CD8-positive, alpha-beta memory T cell (primary cell): ENCODE measurements at regions not wholly inside any gene's neighbourhood (a gene's known extent, or its start where the extent isn't known, plus 50 kb on each side); places are given as distances from the start of the nearest gene placed in this dataset.

ENCODE experiments used
- CTCF ChIA-PET: fragments of 350-600 bp; sonication (Branson Sonifier 250); formaldehyde crosslinking; loops from one replicate; lab custom pipeline; 2021; ENCODE audit warnings: antibody characterized with exemption; lab: Charles Lee
- POLR2A ChIA-PET: fragments of 350-600 bp; sonication (Branson Sonifier 250); formaldehyde crosslinking; loops from one replicate; lab custom pipeline; 2021; ENCODE audit warnings: antibody characterized with exemption; lab: Charles Lee
- DNase-seq, 5 donors: peaks; one replicate each; pipeline versions ENCODE4 v3.0.0 to v3.0.0-alpha.2; 2020 to 2022; ENCODE audit warnings: mixed read lengths in 1 of 5
- H3K27ac ChIP-seq: one replicate; pipeline ENCODE4 v1.7.0; 2013; ENCODE audit warnings: low read depth, mild to moderate bottlenecking, low read length, moderate library complexity
- H3K27me3 ChIP-seq: 2 replicates; pipeline ENCODE4 v1.7.0; 2013; ENCODE audit warnings: low read length, mild to moderate bottlenecking; ENCODE audit not compliant: insufficient read depth, poor library complexity, severe bottlenecking
- H3K36me3 ChIP-seq: 2 replicates; pipeline ENCODE4 v1.7.0; 2013; ENCODE audit warnings: mild to moderate bottlenecking, low read length, moderate library complexity; ENCODE audit not compliant: insufficient read depth
- H3K4me1 ChIP-seq: 2 replicates; pipeline ENCODE4 v1.7.0; 2013; ENCODE audit warnings: mild to moderate bottlenecking, low read length, moderate library complexity; ENCODE audit not compliant: insufficient read depth
- H3K4me3 ChIP-seq: 2 replicates; pipeline ENCODE4 v1.7.0; 2013; ENCODE audit warnings: mild to moderate bottlenecking, low read length
- H3K9me3 ChIP-seq: 2 replicates; pipeline ENCODE4 v1.7.0; 2013; ENCODE audit warnings: mild to moderate bottlenecking, low read length
- H3K27ac Mint-ChIP-seq, 8 donors: one replicate each; pipeline ENCODE4 v1.8.0; 2020 to 2021; ENCODE audit warnings: mixed read lengths in 8 of 8, mild to moderate bottlenecking in 6 of 8, inconsistent platforms in 3 of 8, moderate library complexity in 3 of 8
- H3K27me3 Mint-ChIP-seq, 2 donors: one replicate each; pipeline ENCODE4 v1.8.0; 2020 to 2021; ENCODE audit warnings: mixed read lengths in 2 of 2, mild to moderate bottlenecking in 1 of 2, moderate library complexity in 1 of 2
- H3K36me3 Mint-ChIP-seq, 3 donors: one replicate each; pipeline ENCODE4 v1.8.0; 2020 to 2021; ENCODE audit warnings: mixed read lengths in 3 of 3, inconsistent platforms in 1 of 3, mild to moderate bottlenecking in 1 of 3
- H3K4me1 Mint-ChIP-seq, 3 donors: one replicate each; pipeline ENCODE4 v1.8.0; 2020 to 2021; ENCODE audit warnings: mixed read lengths in 3 of 3, inconsistent platforms in 1 of 3, mild to moderate bottlenecking in 1 of 3
- H3K4me3 Mint-ChIP-seq, 7 donors: one replicate each; pipeline ENCODE4 v1.8.0; 2020 to 2021; ENCODE audit warnings: mixed read lengths in 7 of 7, mild to moderate bottlenecking in 6 of 7, moderate library complexity in 4 of 7, inconsistent platforms in 2 of 7
- H3K9me3 Mint-ChIP-seq, 5 donors: one replicate each; pipeline ENCODE4 v1.8.0; 2020 to 2022; ENCODE audit warnings: mixed read lengths in 5 of 5, mild to moderate bottlenecking in 3 of 5, moderate library complexity in 2 of 5, inconsistent platforms in 1 of 5

- Histone ChIP-seq H3K27me3 (no peaks in the 10 kb centered on the region), H3K36me3 (no peaks in the 10 kb centered on the region), H3K27ac (no peak overlapping the region), H3K4me3 (no peak overlapping the region), H3K9me3 (no peaks in the 10 kb centered on the region), H3K4me1 (no peaks in the 10 kb centered on the region)
- POLR2A ChIA-PET: no interaction called here
- Mint-ChIP-seq H3K4me1 (no peaks in the 10 kb centered on the region), H3K27ac (no peak overlapping the region), H3K36me3 (no peaks in the 10 kb centered on the region), H3K27me3 (no peaks in the 10 kb centered on the region), H3K9me3 (peaks cover 1 to 11% (median 5%) of the 10 kb centered on the region in 5 donors), H3K4me3 (no peak overlapping the region)
- CTCF ChIA-PET: no interaction called here
- no peak for DNase-seq
Measured at GRCh38 chr14:87529081-87529480, 463.9 kb downstream of the GALC start.

GRCh38 chr14:87526731-87527130 lies 466.3 kb downstream of the GALC start:
- DNase-seq: no peak
- CTCF ChIA-PET: no interaction called here

GRCh38 chr14:87524011-87524410 lies 469.0 kb downstream of the GALC start:
- POLR2A ChIA-PET: no interaction called here

More at GRCh38 chr14:87526731-87527130, 466.3 kb downstream of the GALC start:
- Histone ChIP-seq H3K4me1 (no peaks in the 10 kb centered on the region), H3K27ac (no peak overlapping the region), H3K4me3 (no peak overlapping the region), H3K36me3 (no peaks in the 10 kb centered on the region), H3K9me3 (no peaks in the 10 kb centered on the region), H3K27me3 (no peaks in the 10 kb centered on the region)
- H3K4me3 Mint-ChIP-seq: no peak overlapping the region
- POLR2A ChIA-PET: no interaction called here
- no peaks in the 10 kb centered on the region for H3K4me1 Mint-ChIP-seq
- no peaks in the 10 kb centered on the region for H3K27me3 Mint-ChIP-seq
- H3K9me3 Mint-ChIP-seq: peaks cover 0 to 14% (median 5%) of the 10 kb centered on the region in 5 donors
- H3K36me3 Mint-ChIP-seq: no peaks in the 10 kb centered on the region
- H3K27ac Mint-ChIP-seq: no peak overlapping the region

GRCh38 chr14:87522575-87522974 lies 470.4 kb downstream of the GALC start:
- no peak overlapping the region for H3K27ac Mint-ChIP-seq
- no peak for DNase-seq
- no peaks in the 10 kb centered on the region for H3K4me1 Mint-ChIP-seq
- no peak overlapping the region for H3K4me3 ChIP-seq
- no peaks in the 10 kb centered on the region for H3K36me3 Mint-ChIP-seq
- H3K27me3 Mint-ChIP-seq: no peaks in the 10 kb centered on the region
- H3K4me1 ChIP-seq: no peaks in the 10 kb centered on the region
- no peaks in the 10 kb centered on the region for H3K27me3 ChIP-seq
- H3K4me3 Mint-ChIP-seq: no peak overlapping the region
- H3K27ac ChIP-seq: no peak overlapping the region
- H3K36me3 ChIP-seq: no peaks in the 10 kb centered on the region
- peaks cover 0 to 6% (median 2%) of the 10 kb centered on the region in 5 donors for H3K9me3 Mint-ChIP-seq
- ChIA-PET CTCF (no interaction called here), POLR2A (no interaction called here)
- H3K9me3 ChIP-seq: no peaks in the 10 kb centered on the region

More at GRCh38 chr14:87524011-87524410, 469.0 kb downstream of the GALC start:
- no peak overlapping the region for H3K27ac Mint-ChIP-seq
- H3K9me3 Mint-ChIP-seq: peaks cover 2 to 6% (median 4%) of the 10 kb centered on the region in 5 donors
- H3K27me3 ChIP-seq: no peaks in the 10 kb centered on the region
- no peak for DNase-seq
- no peaks in the 10 kb centered on the region for H3K4me1 ChIP-seq
- H3K36me3 ChIP-seq: no peaks in the 10 kb centered on the region
- H3K4me3 Mint-ChIP-seq: no peak overlapping the region
- H3K4me1 Mint-ChIP-seq: no peaks in the 10 kb centered on the region
- H3K36me3 Mint-ChIP-seq: no peaks in the 10 kb centered on the region
- no peak overlapping the region for H3K27ac ChIP-seq
- no peaks in the 10 kb centered on the region for H3K9me3 ChIP-seq
- H3K4me3 ChIP-seq: no peak overlapping the region
- CTCF ChIA-PET: no interaction called here
- H3K27me3 Mint-ChIP-seq: no peaks in the 10 kb centered on the region

- Mint-ChIP-seq H3K9me3 (peaks cover 2 to 23% (median 6%) of the 10 kb centered on the region in 5 donors), H3K4me1 (no peaks in the 10 kb centered on the region), H3K4me3 (no peak overlapping the region), H3K27ac (no peak overlapping the region), H3K36me3 (no peaks in the 10 kb centered on the region), H3K27me3 (no peaks in the 10 kb centered on the region)
- ChIA-PET POLR2A (no interaction called here), CTCF (no interaction called here)
- Histone ChIP-seq H3K4me1 (no peaks in the 10 kb centered on the region), H3K9me3 (no peaks in the 10 kb centered on the region), H3K27ac (no peak overlapping the region), H3K36me3 (no peaks in the 10 kb centered on the region), H3K4me3 (no peak overlapping the region), H3K27me3 (no peaks in the 10 kb centered on the region)
- DNase-seq: no peak
Measured at GRCh38 chr14:87508333-87508732, 484.6 kb downstream of the GALC start.

DNA sequence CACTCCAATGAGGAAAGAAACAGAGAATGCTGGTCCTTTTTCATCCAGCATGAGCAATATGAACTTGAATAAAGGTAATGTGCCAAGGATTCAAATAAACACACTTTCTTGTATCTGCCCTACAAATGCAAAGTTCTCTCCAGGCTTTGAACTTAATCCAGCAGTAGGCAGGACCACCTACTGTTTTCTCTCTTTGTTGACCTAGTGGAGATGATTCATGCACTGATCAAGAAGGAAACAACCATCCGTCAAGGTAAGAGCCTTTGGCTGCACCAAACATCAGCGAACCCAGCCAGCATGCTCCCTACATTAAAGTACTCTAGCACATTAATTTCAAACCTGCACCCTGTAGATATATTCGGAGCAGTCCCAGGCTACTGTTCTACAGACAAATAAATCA lies 489.3 kb downstream of the GALC start:
- ChIA-PET POLR2A (no interaction called here), CTCF (no interaction called here)
- H3K9me3 ChIP-seq: no peaks in the 10 kb centered on the region
- H3K27me3 Mint-ChIP-seq: no peaks in the 10 kb centered on the region
- no peaks in the 10 kb centered on the region for H3K27me3 ChIP-seq
- no peaks in the 10 kb centered on the region for H3K36me3 Mint-ChIP-seq
- H3K9me3 Mint-ChIP-seq: peaks cover 3 to 20% (median 8%) of the 10 kb centered on the region in 5 donors
- H3K27ac Mint-ChIP-seq: no peak overlapping the region
- no peak overlapping the region for H3K27ac ChIP-seq
- H3K36me3 ChIP-seq: no peaks in the 10 kb centered on the region
- H3K4me1 ChIP-seq: no peaks in the 10 kb centered on the region
- H3K4me3 Mint-ChIP-seq: no peak overlapping the region
- H3K4me3 ChIP-seq: no peak overlapping the region
- no peaks in the 10 kb centered on the region for H3K4me1 Mint-ChIP-seq
- DNase-seq: no peak

- Histone ChIP-seq H3K27ac (no peak overlapping the region), H3K36me3 (no peaks in the 10 kb centered on the region), H3K4me1 (no peaks in the 10 kb centered on the region), H3K27me3 (no peaks in the 10 kb centered on the region), H3K9me3 (no peaks in the 10 kb centered on the region), H3K4me3 (no peak overlapping the region)
- ChIA-PET CTCF (no interaction called here), POLR2A (no interaction called here)
- no peak for DNase-seq
- Mint-ChIP-seq H3K27me3 (no peaks in the 10 kb centered on the region), H3K9me3 (peaks cover 3 to 27% (median 7%) of the 10 kb centered on the region in 5 donors), H3K4me3 (no peak overlapping the region), H3K4me1 (no peaks in the 10 kb centered on the region), H3K27ac (no peak overlapping the region), H3K36me3 (no peaks in the 10 kb centered on the region)
Measured at GRCh38 chr14:87497301-87497700, 495.7 kb downstream of the GALC start.

- ChIA-PET POLR2A (no interaction called here), CTCF (no interaction called here)
- Mint-ChIP-seq H3K27ac (no peak overlapping the region), H3K4me1 (no peaks in the 10 kb centered on the region), H3K27me3 (no peaks in the 10 kb centered on the region), H3K9me3 (peaks cover 0 to 21% (median 3%) of the 10 kb centered on the region in 5 donors), H3K36me3 (no peaks in the 10 kb centered on the region), H3K4me3 (no peak overlapping the region)
- Histone ChIP-seq H3K4me3 (no peak overlapping the region), H3K27me3 (no peaks in the 10 kb centered on the region), H3K9me3 (no peaks in the 10 kb centered on the region), H3K36me3 (no peaks in the 10 kb centered on the region), H3K4me1 (no peaks in the 10 kb centered on the region), H3K27ac (no peak overlapping the region)
- DNase-seq: no peak
Measured at GRCh38 chr14:87494010-87494409, 499.0 kb downstream of the GALC start.

GRCh38 chr14:87492561-87492960 lies 500.4 kb downstream of the GALC start:
- DNase-seq: no peak
- no peaks in the 10 kb centered on the region for H3K27me3 ChIP-seq
- Mint-ChIP-seq H3K9me3 (peaks cover 0 to 15% (median 2%) of the 10 kb centered on the region in 5 donors), H3K36me3 (no peaks in the 10 kb centered on the region), H3K4me1 (no peaks in the 10 kb centered on the region), H3K27ac (no peak overlapping the region), H3K27me3 (no peaks in the 10 kb centered on the region), H3K4me3 (no peak overlapping the region)
- no peaks in the 10 kb centered on the region for H3K36me3 ChIP-seq
- no peaks in the 10 kb centered on the region for H3K9me3 ChIP-seq
- POLR2A ChIA-PET: no interaction called here
- H3K4me3 ChIP-seq: no peak overlapping the region
- H3K4me1 ChIP-seq: no peaks in the 10 kb centered on the region
- CTCF ChIA-PET: no interaction called here
- H3K27ac ChIP-seq: no peak overlapping the region
